HepG2 (cell line): ENCODE measurements at regions not wholly inside any gene's neighbourhood (a gene's known extent, or its start where the extent isn't known, plus 50 kb on each side); places are given as distances from the start of the nearest gene placed in this dataset.

Source experiments
- ATAC-seq: fragments of 200-7000 bp; cut with Tn5 transposase; 3 replicates; pipeline ENCODE4 v1.9.1; 2020; ENCODE audit warnings: mild to moderate bottlenecking, moderate library complexity
- BruUV-seq: library from RNA; stranded (reverse); fragments of 400-500 nt; replicated peaks from 2 replicates; lab custom pipeline; 2021; lab: Mats Ljungman, UMichigan
- CTCF ChIA-PET: fragments of 300-600 bp; formaldehyde crosslinking; extraction: SDS; loops from one replicate; lab custom pipeline; 2021; ENCODE audit warnings: low total read pairs, inconsistent platforms, low intra/inter-chr PET ratio; lab: Yijun Ruan, JAX
- POLR2A ChIA-PET: fragments of 350-600 bp; sonication (Branson Sonifier 250); formaldehyde crosslinking; loops from one replicate; lab custom pipeline; 2020; ENCODE audit warnings: antibody characterized with exemption, inconsistent platforms; lab: Yijun Ruan, JAX
- DNase-seq: peaks from one replicate; pipeline ENCODE4 v3.0.0-alpha.2; 2015; ENCODE audit warnings: low spot score
- FAIRE-seq: peaks from 3 replicates; lab custom pipeline; 2011; peaks lifted over from hg19 to GRCh38; lab: Jason Lieb, UNC
- H2AFZ ChIP-seq: one replicate; pipeline ENCODE4 v1.6.1; 2011; ENCODE audit warnings: low read length, inconsistent platforms
- H3K27ac ChIP-seq: fragments of 300-600 bp; 3 replicates; pipeline ENCODE4 v1.8.0; 2011; ENCODE audit warnings: mixed run types, mild to moderate bottlenecking, mixed read lengths, low read length, inconsistent platforms; ENCODE audit not compliant: insufficient read depth; ENCODE audit errors: extremely low read length
- H3K27me3 ChIP-seq, 2 experiments: fragments of 200-600 bp in 1 of 2; 2 replicates in 1 of 2; 3 replicates in 1 of 2; pipeline versions ENCODE4 v1.6.0 to v1.8.0; 2011; ENCODE audit warnings: low read length in 2 of 2, mild to moderate bottlenecking in 2 of 2, moderate library complexity in 2 of 2, inconsistent platforms in 1 of 2; ENCODE audit not compliant: insufficient read depth in 2 of 2, control insufficient read depth in 1 of 2
- H3K36me3 ChIP-seq, 2 experiments: fragments of 200-600 bp in 1 of 2; replicated peaks in 1 of 2; 2 replicates in 1 of 2; 3 replicates in 1 of 2; pipeline versions ENCODE4 v1.5.1 to v1.8.0; 2011; ENCODE audit warnings: low read length in 2 of 2, inconsistent platforms in 1 of 2; ENCODE audit not compliant: insufficient read depth in 2 of 2, control insufficient read depth in 1 of 2
- H3K4me1 ChIP-seq: 2 replicates; pipeline ENCODE4 v1.5.1; 2012; ENCODE audit warnings: low read length, inconsistent platforms; ENCODE audit not compliant: insufficient read depth
- H3K4me2 ChIP-seq: 2 replicates; pipeline ENCODE4 v1.6.0; 2011; ENCODE audit warnings: low read depth, low read length, inconsistent platforms
- H3K4me3 ChIP-seq, 3 experiments: fragments of 200-600 bp in 1 of 3; sonication (generic), shearing (Covaris generic) in 1 of 3; replicated peaks in 1 of 3; 2 replicates each; pipeline ENCODE4 v1.5.1; 2011 to 2016; ENCODE audit warnings: low read length in 3 of 3, inconsistent platforms in 2 of 3, low read depth in 2 of 3, mild to moderate bottlenecking in 2 of 3, control low read depth in 1 of 3, mixed read lengths in 1 of 3; ENCODE audit not compliant: insufficient read depth in 1 of 3
- H3K79me2 ChIP-seq: one replicate; pipeline ENCODE4 v1.6.1; 2011; ENCODE audit warnings: low read length, inconsistent platforms; ENCODE audit not compliant: insufficient read depth
- H3K9ac ChIP-seq: 2 replicates; pipeline ENCODE4 v1.6.0; 2011; ENCODE audit warnings: mild to moderate bottlenecking, low read depth, low read length, inconsistent platforms; ENCODE audit not compliant: insufficient read depth
- H3K9me3 ChIP-seq: 2 replicates; pipeline ENCODE4 v1.5.1; 2012; ENCODE audit warnings: mild to moderate bottlenecking, low read length
- H4K20me1 ChIP-seq: 2 replicates; pipeline ENCODE4 v1.6.0; 2011; ENCODE audit warnings: inconsistent platforms, mild to moderate bottlenecking, low read length, moderate library complexity; ENCODE audit not compliant: insufficient read depth
- ARHGAP35 ChIP-seq: sonication (generic); formaldehyde crosslinking; IDR thresholded peaks from 2 replicates; pipeline ENCODE4 v1.9.0; 2022; ENCODE audit warnings: mild to moderate bottlenecking, inconsistent platforms, moderate library complexity, missing genetic modification reagents, borderline replicate concordance
- ARID2 ChIP-seq: sonication (generic); formaldehyde crosslinking; IDR thresholded peaks from 2 replicates; pipeline ENCODE4 v1.8.1; 2022; ENCODE audit warnings: mild to moderate bottlenecking, missing genetic modification reagents, borderline replicate concordance
- EHMT2 ChIP-seq: fragments of 200-600 bp; sonication (generic); IDR thresholded peaks from 2 replicates; pipeline ENCODE4 v1.7.0; 2017; ENCODE audit warnings: antibody characterized with exemption, low read depth, low read length, borderline replicate concordance
- GTF3A ChIP-seq: sonication (generic); formaldehyde crosslinking; conservative IDR thresholded peaks from 2 replicates; pipeline ENCODE4 v1.4.0; 2020; ENCODE audit warnings: mild to moderate bottlenecking, missing genetic modification reagents
- HNRNPH1 ChIP-seq: fragments of 200-400 bp; formaldehyde crosslinking; optimal IDR thresholded peaks from 2 replicates; pipeline ENCODE3; 2017; ENCODE audit warnings: mild to moderate bottlenecking, low read depth, low read length
- KDM4B ChIP-seq: sonication (generic); formaldehyde crosslinking; IDR thresholded peaks from 2 replicates; pipeline ENCODE4 v1.4.0; 2020; ENCODE audit warnings: missing genetic modification reagents
- NFE2L1 ChIP-seq: sonication (generic); formaldehyde crosslinking; IDR thresholded peaks from 2 replicates; pipeline ENCODE4 v1.4.0; 2020; ENCODE audit warnings: missing genetic modification reagents, mild to moderate bottlenecking, borderline replicate concordance
- PREB ChIP-seq: sonication (generic); formaldehyde crosslinking; IDR thresholded peaks from 2 replicates; pipeline ENCODE4 v1.4.0; 2020; ENCODE audit warnings: missing genetic modification reagents
- SALL1 ChIP-seq: sonication (generic); formaldehyde crosslinking; IDR thresholded peaks from 2 replicates; pipeline ENCODE4 v1.8.0; 2022; ENCODE audit warnings: mild to moderate bottlenecking, missing genetic modification reagents
- ZBTB21 ChIP-seq: sonication (generic); formaldehyde crosslinking; IDR thresholded peaks from 2 replicates; pipeline ENCODE4 v1.4.0; 2020; ENCODE audit warnings: missing genetic modification reagents
- ZNF431 ChIP-seq: sonication (generic); formaldehyde crosslinking; IDR thresholded peaks from 2 replicates; pipeline ENCODE4 v1.9.0; 2022; ENCODE audit warnings: missing genetic modification reagents, low read depth, mild to moderate bottlenecking, borderline replicate concordance
- ZSCAN9 ChIP-seq: IDR thresholded peaks from 2 replicates; pipeline ENCODE4 v1.6.1; 2016; ENCODE audit warnings: borderline replicate concordance
- WGBS: methylation state at CpG from one replicate; pipeline ENCODE4 v1.1.6; 2017; ENCODE audit warnings: low lambda C conversion rate; 5-methylcytosine and 5-hydroxymethylcytosine counted together
- in situ Hi-C: cut with HindIII; loops from 2 replicates; pipeline ENCODE4 v1.10.0; 2017; ENCODE audit warnings: low pct_unique_long_range_greater_than_20kb; ENCODE audit not compliant: extremely low pct_ligation_motif_present
- intact Hi-C: fragments of 100-400 bp; cut with micrococcal nuclease; formaldehyde crosslinking; loops from one replicate; pipeline ENCODE4 v1.10.0; 2022; ENCODE audit not compliant: unreplicated experiment

GRCh38 chr7:429828-430180, 89.8 kb downstream of the PDGFA start:
- TF ChIP-seq ZBTB21 (CRISPR knock-in tag) (no peak), KDM4B (no peak), PREB (CRISPR knock-in tag) (no peak)
- H4K20me1 ChIP-seq = no peaks in the 10 kb centered on the region
- no peak overlapping the region for H3K4me2 ChIP-seq
- DNase-seq (no peak), ATAC-seq (no peak), FAIRE-seq (no peak)
- no peak overlapping the region for H3K9ac ChIP-seq
- CTCF ChIA-PET = no interaction called here
- intact Hi-C loops (loop anchor here (10.0 kb wide), 2 partner anchors 55 kb away; no protein-coding TSS in a partner anchor), in situ Hi-C loops (no loop called here)
- POLR2A ChIA-PET = no interaction called here
- peaks cover 24% of the 10 kb centered on the region for H3K4me1 ChIP-seq
- no TSS peak for BruUV-seq
- H3K79me2 ChIP-seq = no peaks in the 10 kb centered on the region
- WGBS = 54% methylated on average over 12 of the region's 20 CpGs
- no peak overlapping the region for H2AFZ ChIP-seq
- H3K27ac ChIP-seq = no peak overlapping the region
- no peaks in the 10 kb centered on the region for H3K9me3 ChIP-seq
- H3K4me3 ChIP-seq = no peak overlapping the region
- peaks cover 9 to 30% of the 10 kb centered on the region in 2 experiments; a peak in 2 of 5 replicates for H3K27me3 ChIP-seq
- H3K36me3 ChIP-seq = no peaks in the 10 kb centered on the region

- intact Hi-C loops = loop anchor here (10.0 kb wide), 1 partner anchor 54 kb away; no protein-coding TSS in a partner anchor
- ATAC-seq = no peak
- ChIA-PET POLR2A (no interaction called here), CTCF (no interaction called here)
- BruUV-seq = no TSS peak
- H3K36me3 ChIP-seq = no peaks in the 10 kb centered on the region
- H3K4me1 ChIP-seq = peaks cover 36% of the 10 kb centered on the region
- H3K4me3 ChIP-seq = no peak overlapping the region
- DNase-seq = no peak
- no peak overlapping the region for H2AFZ ChIP-seq
- in situ Hi-C loops = no loop called here
- no peaks in the 10 kb centered on the region for H4K20me1 ChIP-seq
- no peaks in the 10 kb centered on the region for H3K9me3 ChIP-seq
- TF ChIP-seq HNRNPH1 = no peak
- TF ChIP-seq ZNF431 (CRISPR knock-in tag) = no peak
- TF ChIP-seq ZSCAN9 (CRISPR knock-in tag) = no peak
- TF ChIP-seq GTF3A (CRISPR knock-in tag) = no peak
- no peak for TF ChIP-seq SALL1 (CRISPR knock-in tag)
- TF ChIP-seq ARID2 = no peak
- no peak for TF ChIP-seq ARHGAP35 (CRISPR knock-in tag)
- TF ChIP-seq EHMT2 = no peak
- TF ChIP-seq NFE2L1 (CRISPR knock-in tag) = no peak
- no peak overlapping the region for H3K9ac ChIP-seq
- no peak overlapping the region for H3K27ac ChIP-seq
- WGBS = 71% methylated on average over 17 of the region's 24 CpGs
- peak overlapping the region; percentile 53 for H3K4me2 ChIP-seq
- no peak for FAIRE-seq
- peaks cover 3 to 28% of the 10 kb centered on the region in 2 experiments; a peak in 4 of 5 replicates for H3K27me3 ChIP-seq
- H3K79me2 ChIP-seq = no peaks in the 10 kb centered on the region
Observed at GRCh38 chr7:431041-431440, 88.6 kb downstream of the PDGFA start.
